ENCODE measurements at regions not wholly inside any gene's neighbourhood (a gene's known extent, or its start where the extent isn't known, plus 50 kb on each side); places are given as distances from the start of the nearest gene placed in this dataset.

DNA sequence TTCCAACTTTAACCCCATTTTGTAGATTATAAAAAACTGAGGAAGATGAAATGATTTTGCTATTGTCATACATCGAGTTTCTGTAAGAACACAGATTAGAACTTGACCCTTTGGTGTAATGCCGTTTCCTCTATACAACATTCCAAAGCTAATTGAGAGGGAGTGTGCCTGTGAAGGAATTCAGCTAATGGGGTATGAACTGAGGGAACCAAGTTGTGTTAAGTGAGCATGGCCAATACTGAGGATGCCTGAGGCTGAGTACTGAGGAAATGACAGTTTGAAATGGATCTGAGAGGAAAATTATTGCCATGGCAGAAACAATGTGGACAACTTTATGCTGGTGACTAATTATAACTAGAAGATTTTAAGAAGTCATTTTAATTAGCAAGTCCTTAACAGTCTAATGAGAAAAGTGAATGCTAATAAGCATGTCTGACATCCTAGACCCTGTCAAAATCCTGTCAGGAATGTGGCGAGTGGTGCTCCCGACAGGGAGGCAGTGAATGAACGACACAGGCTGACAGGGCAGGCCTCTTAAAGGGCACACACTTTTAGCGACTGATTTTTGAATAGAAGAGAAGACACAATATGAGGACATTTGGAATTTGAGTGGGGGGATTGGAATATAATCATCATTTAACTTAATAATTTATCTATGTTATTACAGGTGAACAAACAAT, 262.5 kb downstream of the HLX start:
- TF ChIP-seq, protein P1, sequence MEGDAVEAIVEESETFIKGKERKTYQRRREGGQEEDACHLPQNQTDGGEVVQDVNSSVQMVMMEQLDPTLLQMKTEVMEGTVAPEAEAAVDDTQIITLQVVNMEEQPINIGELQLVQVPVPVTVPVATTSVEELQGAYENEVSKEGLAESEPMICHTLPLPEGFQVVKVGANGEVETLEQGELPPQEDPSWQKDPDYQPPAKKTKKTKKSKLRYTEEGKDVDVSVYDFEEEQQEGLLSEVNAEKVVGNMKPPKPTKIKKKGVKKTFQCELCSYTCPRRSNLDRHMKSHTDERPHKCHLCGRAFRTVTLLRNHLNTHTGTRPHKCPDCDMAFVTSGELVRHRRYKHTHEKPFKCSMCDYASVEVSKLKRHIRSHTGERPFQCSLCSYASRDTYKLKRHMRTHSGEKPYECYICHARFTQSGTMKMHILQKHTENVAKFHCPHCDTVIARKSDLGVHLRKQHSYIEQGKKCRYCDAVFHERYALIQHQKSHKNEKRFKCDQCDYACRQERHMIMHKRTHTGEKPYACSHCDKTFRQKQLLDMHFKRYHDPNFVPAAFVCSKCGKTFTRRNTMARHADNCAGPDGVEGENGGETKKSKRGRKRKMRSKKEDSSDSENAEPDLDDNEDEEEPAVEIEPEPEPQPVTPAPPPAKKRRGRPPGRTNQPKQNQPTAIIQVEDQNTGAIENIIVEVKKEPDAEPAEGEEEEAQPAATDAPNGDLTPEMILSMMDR (IDR thresholded peaks at IDR 0.05; ENCODE audit: unreplicated experiment in 3 of 3), result no peak

DNA sequence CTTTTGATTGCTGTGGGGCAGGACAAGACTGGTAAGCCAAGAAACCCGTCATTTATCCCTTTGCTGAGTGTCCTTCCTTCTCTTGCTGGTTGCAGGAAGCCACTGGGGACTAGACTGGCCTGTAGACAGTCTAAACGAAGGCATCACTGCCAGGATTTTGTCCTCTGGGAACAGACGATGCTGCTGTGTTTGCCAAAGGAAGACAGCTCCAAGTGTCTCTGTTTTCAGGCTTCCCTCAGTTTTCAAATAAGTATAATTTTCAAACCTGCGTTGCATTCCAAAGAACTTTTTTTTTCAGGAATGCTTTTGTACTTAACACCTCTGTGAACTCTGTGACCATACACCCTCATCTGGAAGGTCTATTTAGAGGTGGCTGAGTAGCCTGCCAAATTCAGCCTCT, 269.4 kb downstream of the HLX start:
- no peak overlapping the region for H3K27ac Mint-ChIP-seq
- H3K4me1 Mint-ChIP-seq, result no peaks in the 10 kb centered on the region
- no peaks in the 10 kb centered on the region for H3K36me3 Mint-ChIP-seq (ENCODE audit: low read depth)
- no peak overlapping the region for H3K4me3 Mint-ChIP-seq
- H3K27me3 Mint-ChIP-seq (ENCODE audit: low read depth), result no peaks in the 10 kb centered on the region
- TF ChIP-seq, protein P1 (IDR thresholded peaks at IDR 0.05; ENCODE audit: unreplicated experiment in 3 of 3), result no peak
- peaks cover 18% of the 10 kb centered on the region for H3K9me3 Mint-ChIP-seq

More for the DNA sequence above, 262.5 kb downstream of the HLX start:
- no peaks in the 10 kb centered on the region for H3K27me3 Mint-ChIP-seq (ENCODE audit: low read depth)
- peaks cover 15% of the 10 kb centered on the region for H3K9me3 Mint-ChIP-seq
- no peak overlapping the region for H3K27ac Mint-ChIP-seq
- H3K4me1 Mint-ChIP-seq, result no peaks in the 10 kb centered on the region
- no peaks in the 10 kb centered on the region for H3K36me3 Mint-ChIP-seq (ENCODE audit: low read depth)
- H3K4me3 Mint-ChIP-seq, result no peak overlapping the region

DNA sequence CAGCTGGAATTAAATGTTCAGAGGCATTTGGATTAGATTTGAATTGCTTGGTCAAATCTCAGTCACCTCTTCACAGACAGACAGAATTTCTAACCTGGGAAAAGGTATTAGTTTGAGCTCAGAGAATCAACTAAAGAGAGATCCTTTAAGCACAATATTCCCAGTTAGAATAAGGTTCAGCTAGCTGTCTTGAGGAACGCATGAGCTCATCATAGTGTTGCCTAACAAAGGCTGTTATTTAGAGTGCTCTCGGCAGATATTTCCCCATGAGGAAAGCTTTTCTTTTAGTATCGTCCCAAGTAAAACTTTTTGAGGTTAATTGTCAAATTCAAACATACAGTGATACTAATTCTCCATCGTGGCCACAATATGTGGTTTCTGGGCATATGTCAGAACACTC, 269.9 kb downstream of the HLX start:
- no peaks in the 10 kb centered on the region for H3K36me3 Mint-ChIP-seq (ENCODE audit: low read depth)
- peaks cover 18% of the 10 kb centered on the region for H3K9me3 Mint-ChIP-seq
- TF ChIP-seq, protein P1 (IDR thresholded peaks at IDR 0.05; ENCODE audit: unreplicated experiment in 3 of 3), result no peak
- H3K4me1 Mint-ChIP-seq, result no peaks in the 10 kb centered on the region
- no peak overlapping the region for H3K27ac Mint-ChIP-seq
- H3K27me3 Mint-ChIP-seq (ENCODE audit: low read depth), result no peaks in the 10 kb centered on the region
- H3K4me3 Mint-ChIP-seq, result no peak overlapping the region

DNA sequence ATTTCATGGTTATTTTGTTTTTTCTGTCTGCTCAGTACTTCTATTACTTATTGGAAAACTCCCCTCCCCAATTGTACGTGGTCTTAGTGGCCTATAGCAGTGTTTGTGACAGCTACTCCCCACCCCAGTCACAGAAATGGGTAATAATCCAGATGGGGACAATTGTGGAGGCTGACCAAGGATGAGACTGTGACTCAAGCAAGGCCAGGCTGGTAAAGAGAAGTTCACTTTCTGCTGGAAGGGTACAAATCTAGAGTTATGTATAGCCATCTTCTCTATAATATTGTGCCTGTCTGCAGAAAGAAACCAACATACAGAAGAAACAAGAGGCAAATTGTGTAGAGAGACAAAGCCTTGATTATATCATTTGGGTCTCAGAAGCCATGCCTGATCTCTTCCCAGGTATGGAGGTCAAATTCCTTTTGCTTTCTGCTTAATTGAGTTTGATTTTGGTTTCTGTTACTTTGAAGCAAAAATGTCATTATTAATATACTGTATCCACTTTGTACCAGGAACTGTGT, 270.4 kb downstream of the HLX start:
- TF ChIP-seq, protein P1 (IDR thresholded peaks at IDR 0.05; ENCODE audit: unreplicated experiment in 3 of 3), result no peak
- no peaks in the 10 kb centered on the region for H3K36me3 Mint-ChIP-seq (ENCODE audit: low read depth)
- H3K27me3 Mint-ChIP-seq (ENCODE audit: low read depth), result no peaks in the 10 kb centered on the region
- no peak overlapping the region for H3K4me3 Mint-ChIP-seq
- no peaks in the 10 kb centered on the region for H3K4me1 Mint-ChIP-seq
- no peak overlapping the region for H3K27ac Mint-ChIP-seq
- peaks cover 16% of the 10 kb centered on the region for H3K9me3 Mint-ChIP-seq

DNA sequence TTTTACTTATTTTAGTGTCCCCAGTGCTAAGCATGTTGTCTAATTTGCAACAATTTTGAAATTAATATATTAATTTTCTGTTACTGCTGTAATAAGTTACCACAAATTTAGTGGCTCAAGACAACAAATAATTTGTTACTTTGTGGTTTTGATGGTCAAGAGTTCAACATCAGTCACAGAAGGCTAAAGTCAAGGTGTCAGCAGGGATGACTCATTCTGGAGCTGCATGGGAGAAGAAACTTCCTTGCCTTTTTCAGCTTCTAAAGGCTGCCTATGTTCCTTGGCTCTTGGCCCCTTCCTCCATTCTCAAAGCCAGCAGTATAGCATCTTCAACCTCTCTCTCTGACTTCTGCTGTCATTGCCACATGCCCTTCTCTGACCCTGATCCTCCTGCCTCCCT, 271.8 kb downstream of the HLX start:
- Mint-ChIP-seq H3K9me3 (peaks cover 12% of the 10 kb centered on the region), H3K36me3 (ENCODE audit: low read depth) (no peaks in the 10 kb centered on the region), H3K27ac (no peak overlapping the region), H3K4me1 (no peaks in the 10 kb centered on the region), H3K27me3 (ENCODE audit: low read depth) (no peaks in the 10 kb centered on the region), H3K4me3 (no peak overlapping the region)
- TF ChIP-seq, protein P1 (IDR thresholded peaks at IDR 0.05; ENCODE audit: unreplicated experiment in 3 of 3), result no peak

DNA sequence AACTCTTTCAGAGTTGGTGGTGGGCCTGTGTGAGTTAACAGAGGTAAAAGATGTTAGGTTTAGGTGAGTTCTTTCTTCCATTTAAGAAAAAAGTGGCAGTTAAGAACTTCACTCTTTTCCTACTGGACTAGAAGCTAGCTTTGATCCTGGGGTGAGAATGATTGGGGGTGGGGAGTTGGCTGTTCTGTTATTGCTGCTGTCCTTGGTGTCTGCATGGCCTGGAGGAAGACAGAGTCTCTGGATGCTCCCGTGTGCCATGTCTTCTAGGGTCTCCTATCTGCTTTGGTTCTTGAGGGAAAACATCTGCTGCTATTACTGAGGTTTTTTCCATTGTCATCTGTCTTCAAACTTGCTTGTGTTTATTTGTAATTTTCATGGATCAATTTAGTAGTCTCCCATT, 275.7 kb downstream of the HLX start:
- Mint-ChIP-seq H3K27me3 (ENCODE audit: low read depth) (no peaks in the 10 kb centered on the region), H3K9me3 (peaks cover 5% of the 10 kb centered on the region), H3K4me3 (no peak overlapping the region), H3K4me1 (no peaks in the 10 kb centered on the region), H3K27ac (no peak overlapping the region), H3K36me3 (ENCODE audit: low read depth) (no peaks in the 10 kb centered on the region)
- TF ChIP-seq, protein P1 (IDR thresholded peaks at IDR 0.05; ENCODE audit: unreplicated experiment in 3 of 3), result no peak

All from nephron (organoid).